CD4-positive, alpha-beta T cell treated with Interleukin-1 beta for 1 hour (primary cell): ENCODE measurements at regions not wholly inside any gene's neighbourhood (a gene's known extent, or its start where the extent isn't known, plus 50 kb on each side); places are given as distances from the start of the nearest gene placed in this dataset.
"Not testable (repeated sequence)": the region's sequence is repeated elsewhere in the genome, so short reads cannot be mapped to it uniquely, and the experiment has no call there.

Experiments
- DNase-seq, 2 donors: peaks; one replicate each; pipeline ENCODE4 v3.0.0-alpha.2; 2020 to 2022

GRCh38 chr5:91744470-91744869 is 361.4 kb upstream of the ARRDC3 start:
- DNase-seq, result not testable (repeated sequence)

- no peak for DNase-seq
These were observed 359.4 kb upstream of the ARRDC3 start for GRCh38 chr5:91742550-91742949.

- DNase-seq, result no peak
These were observed 358.8 kb upstream of the ARRDC3 start for GRCh38 chr5:91741764-91742505.

GRCh38 chr5:91730026-91730425 is 346.9 kb upstream of the ARRDC3 start:
- no peak for DNase-seq

- no peak for DNase-seq
These were observed 344.3 kb upstream of the ARRDC3 start for GRCh38 chr5:91727463-91727862.

DNA sequence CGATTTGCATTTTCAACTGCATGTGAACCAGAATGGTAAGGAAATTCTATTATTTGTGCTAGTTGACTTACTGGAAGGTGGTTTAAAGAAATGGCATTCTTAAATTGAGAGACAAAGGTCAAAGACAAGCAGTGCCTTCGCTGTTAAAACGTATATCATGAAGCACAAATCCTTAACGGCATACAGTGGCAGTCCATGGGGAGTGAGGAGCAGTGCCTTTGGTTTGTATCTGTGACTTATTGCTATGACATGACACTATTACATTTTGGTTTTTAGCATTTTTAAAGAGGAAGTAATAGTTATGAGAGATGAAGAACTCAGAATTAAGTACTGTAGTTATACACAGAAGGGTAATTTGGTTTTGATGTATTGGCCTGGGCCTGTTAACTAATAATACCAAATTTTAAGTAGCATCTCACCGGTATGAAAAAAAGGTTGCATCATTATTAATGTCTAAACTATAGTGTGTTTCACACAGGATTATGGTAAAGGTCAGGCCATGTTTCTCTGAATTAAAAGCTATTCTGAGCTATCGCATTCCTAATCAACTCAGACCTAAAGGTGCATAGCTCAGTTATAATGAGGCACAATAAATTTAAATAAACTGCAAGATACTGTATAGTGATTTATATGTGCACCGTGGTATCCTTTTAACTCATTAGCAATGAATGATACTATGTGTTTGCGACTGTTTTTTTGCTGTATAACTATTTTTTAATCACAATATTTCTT is 339.8 kb upstream of the ARRDC3 start:
- no peak for DNase-seq

DNA sequence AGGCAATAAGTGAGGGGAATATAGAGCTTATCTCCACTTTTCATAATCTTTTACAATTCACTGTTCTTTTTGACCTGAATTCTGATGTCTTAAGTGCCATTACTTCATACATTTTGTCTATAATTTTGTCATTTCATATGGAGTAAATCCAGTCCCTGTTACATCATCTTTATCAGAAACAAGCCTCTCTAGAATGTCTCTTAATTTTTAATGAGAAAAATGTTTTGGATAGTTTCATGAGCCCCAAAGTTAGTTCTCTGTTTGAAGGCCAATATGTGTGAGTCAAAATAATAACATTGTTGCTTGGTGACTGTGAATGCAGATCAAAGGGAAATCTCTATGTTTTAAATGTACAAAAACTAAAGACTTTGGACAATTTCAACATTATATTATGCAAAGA is 329.6 kb upstream of the ARRDC3 start:
- DNase-seq, result no peak

- no peak for DNase-seq
These were observed 324.4 kb upstream of the ARRDC3 start for GRCh38 chr5:91707521-91707841.

- DNase-seq, result no peak
These were observed 323.8 kb upstream of the ARRDC3 start for GRCh38 chr5:91706785-91707520.

DNA sequence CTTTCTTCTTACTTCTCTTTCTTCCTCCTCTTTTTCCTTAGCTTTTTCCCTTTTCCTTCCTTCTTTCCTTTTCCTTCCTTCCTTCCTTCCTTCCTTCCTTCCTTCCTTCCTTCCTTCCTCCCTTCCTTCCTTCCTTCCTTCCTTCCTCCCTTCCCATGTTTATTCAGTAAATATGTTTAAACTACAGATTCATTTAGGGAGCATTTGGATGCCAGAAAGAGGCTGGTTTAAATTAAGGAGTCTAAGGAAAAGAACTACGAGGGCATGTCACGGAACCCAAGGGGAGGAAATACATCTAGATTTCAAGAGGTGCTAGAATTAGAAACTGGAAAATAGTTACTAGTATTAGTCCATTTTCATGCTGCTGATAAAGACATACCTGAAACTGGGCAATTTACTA is 320.0 kb upstream of the ARRDC3 start:
- no peak for DNase-seq

DNA sequence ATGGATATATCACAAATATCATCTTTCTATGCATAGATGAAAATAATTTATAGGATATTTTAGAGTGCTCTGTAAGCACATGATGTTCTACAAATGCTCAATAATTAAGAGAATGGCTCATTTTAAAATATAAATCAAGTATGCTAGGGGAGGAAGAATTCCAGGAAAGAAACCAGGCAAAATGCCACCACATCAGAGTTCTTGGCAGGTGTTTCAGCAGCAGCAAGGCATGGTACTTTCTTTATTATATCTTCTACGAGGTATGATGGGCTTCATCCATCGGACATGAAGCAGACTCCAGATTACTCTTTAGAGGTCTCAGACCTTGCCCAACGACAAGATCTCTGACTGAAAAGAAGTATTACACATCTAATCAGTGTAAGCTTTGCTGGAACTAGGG is 316.3 kb upstream of the ARRDC3 start:
- no peak for DNase-seq

- no peak for DNase-seq
These were observed 308.5 kb upstream of the ARRDC3 start for GRCh38 chr5:91691592-91691991.

DNA sequence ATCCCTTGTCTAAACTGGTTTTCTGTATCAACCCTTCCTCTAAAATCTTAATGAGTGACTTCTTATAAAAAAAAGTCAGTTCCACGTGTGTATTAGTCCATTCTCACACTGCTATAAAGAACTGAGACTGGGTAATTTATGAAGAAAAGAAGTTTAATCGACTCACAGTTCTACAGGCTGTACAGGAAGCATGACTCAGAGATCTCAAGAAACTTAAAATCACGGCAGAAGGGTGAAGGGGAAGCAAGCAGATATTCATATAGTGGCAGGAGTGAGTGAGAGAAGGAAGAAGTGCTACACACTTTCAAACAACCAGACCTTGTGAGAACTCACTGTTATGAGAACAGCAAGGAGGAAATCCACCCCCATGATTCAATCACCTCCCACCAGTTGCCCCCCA is 307.8 kb upstream of the ARRDC3 start:
- DNase-seq, result no peak

GRCh38 chr5:91687430-91687829 is 304.3 kb upstream of the ARRDC3 start:
- DNase-seq, result no peak

DNA sequence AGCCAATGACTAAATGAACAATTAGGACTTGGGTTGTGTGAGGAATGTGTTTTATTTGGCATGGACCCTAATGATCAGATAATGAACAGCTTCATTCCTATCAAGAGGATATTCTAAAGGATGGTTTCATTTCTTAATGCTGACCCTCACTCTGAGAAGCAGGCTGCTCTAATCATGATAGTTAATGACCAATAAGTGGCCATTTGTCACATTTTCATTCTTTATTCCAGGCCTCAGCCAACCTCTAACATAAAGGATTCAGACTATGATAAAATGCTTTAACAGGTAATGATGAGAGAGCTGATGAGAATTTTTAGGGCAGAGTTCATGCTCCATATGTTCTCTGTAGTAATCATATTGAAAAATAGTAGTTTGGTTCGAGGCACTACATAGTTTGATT is 301.5 kb upstream of the ARRDC3 start:
- DNase-seq, result no peak

DNA sequence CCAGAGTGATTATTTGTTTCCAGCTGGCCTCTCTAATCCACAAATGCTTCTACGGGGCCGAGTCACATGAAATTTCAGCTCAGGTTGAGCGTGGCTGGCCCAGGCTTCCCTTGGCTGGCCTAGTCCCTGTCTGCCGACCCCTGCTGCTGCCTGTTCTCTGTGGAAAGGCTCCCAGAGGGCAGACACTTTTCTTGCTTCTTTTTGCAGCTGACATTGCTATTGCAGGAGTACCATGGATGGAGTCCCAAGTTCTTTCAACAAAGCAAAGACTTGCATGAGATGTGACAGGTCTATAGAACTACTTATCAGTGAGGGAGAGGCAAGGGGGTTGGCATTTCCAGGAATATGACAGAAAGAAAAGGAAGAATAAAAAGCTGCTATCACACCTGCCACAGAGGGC is 287.4 kb upstream of the ARRDC3 start:
- no peak for DNase-seq

GRCh38 chr5:91670122-91670521 is 287.0 kb upstream of the ARRDC3 start:
- DNase-seq, result no peak

- DNase-seq, result no peak
These were observed 285.1 kb upstream of the ARRDC3 start for GRCh38 chr5:91668261-91668660.

DNA sequence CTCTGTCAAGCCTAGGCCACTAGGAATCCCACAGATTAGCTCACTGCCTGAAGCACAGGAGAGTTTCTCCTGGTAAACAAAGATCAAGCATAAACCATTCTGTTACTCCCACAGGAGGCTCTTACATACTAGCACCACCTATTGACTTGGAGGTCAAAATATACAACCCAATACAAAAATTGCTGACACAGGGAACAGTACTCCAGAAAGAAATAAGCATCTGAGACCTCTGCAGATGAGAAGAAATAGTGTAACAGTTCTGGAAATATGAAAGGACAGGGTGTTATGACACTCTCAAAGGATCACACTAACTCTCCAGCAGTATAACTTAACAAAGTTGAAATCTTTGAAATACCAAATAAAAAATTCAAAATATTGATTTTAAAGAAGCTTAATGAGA is 269.6 kb upstream of the ARRDC3 start:
- DNase-seq, result no peak

- no peak for DNase-seq
These were observed 268.6 kb upstream of the ARRDC3 start for GRCh38 chr5:91651704-91652103.

GRCh38 chr5:91645347-91645746 is 262.2 kb upstream of the ARRDC3 start:
- DNase-seq, result no peak

GRCh38 chr5:91643797-91644196 is 260.7 kb upstream of the ARRDC3 start:
- no peak for DNase-seq

- no peak for DNase-seq
These were observed 259.5 kb upstream of the ARRDC3 start for GRCh38 chr5:91642581-91642980.

GRCh38 chr5:91641730-91642350 is 258.7 kb upstream of the ARRDC3 start:
- DNase-seq, result peak in 1 of 2 donors; percentile 25
